IMR-90 (cell line): ENCODE measurements at regions not wholly inside any gene's neighbourhood (a gene's known extent, or its start where the extent isn't known, plus 50 kb on each side); places are given as distances from the start of the nearest gene placed in this dataset.

Experiments used
- ATAC-seq: fragments of 200-7000 bp; cut with Tn5 transposase; 2 replicates; pipeline ENCODE4 v1.9.1; 2020; ENCODE audit warnings: low read depth, mild to moderate bottlenecking, moderate library complexity
- BruUV-seq: library from RNA; stranded (reverse); fragments of 400-500 nt; replicated peaks from 2 replicates; lab custom pipeline; 2021; lab: Mats Ljungman, UMichigan
- CTCF ChIA-PET: fragments of 300-600 bp; formaldehyde crosslinking; extraction: SDS; loops from one replicate; lab custom pipeline; 2021; ENCODE audit warnings: antibody characterized with exemption; lab: Yijun Ruan, JAX
- POLR2A ChIA-PET: fragments of 300-600 bp; sonication (Branson Sonifier 250); formaldehyde crosslinking; loops from one replicate; lab custom pipeline; 2022; ENCODE audit warnings: antibody characterized with exemption; ENCODE audit not compliant: unreplicated experiment; lab: Charles Lee
- DNase-seq: peaks from one replicate; pipeline ENCODE4 v3.0.0; 2013
- H2AFZ ChIP-seq: replicated peaks from 2 replicates; pipeline ENCODE3; 2013; ENCODE audit warnings: low read length, mild to moderate bottlenecking; ENCODE audit not compliant: poor library complexity
- H2AK5ac ChIP-seq: 2 replicates; pipeline ENCODE4 v1.6.1; 2013; ENCODE audit warnings: low read depth, low read length, inconsistent platforms
- H2AK9ac ChIP-seq: replicated peaks from 2 replicates; pipeline ENCODE3; 2013; ENCODE audit warnings: mild to moderate bottlenecking, low read depth, low read length, moderate library complexity; ENCODE audit not compliant: poor library complexity
- H2BK120ac ChIP-seq: 2 replicates; pipeline ENCODE4 v1.6.1; 2013; ENCODE audit warnings: low read depth, low read length, inconsistent platforms
- H2BK15ac ChIP-seq: 3 replicates; pipeline ENCODE4 v1.6.1; 2013; ENCODE audit warnings: low read depth, low read length, inconsistent platforms
- H2BK20ac ChIP-seq: 2 replicates; pipeline ENCODE4 v1.6.1; 2013; ENCODE audit warnings: low read depth, mild to moderate bottlenecking, inconsistent platforms, low read length, moderate library complexity
- H2BK5ac ChIP-seq: 2 replicates; pipeline ENCODE4 v1.6.1; 2013; ENCODE audit warnings: mild to moderate bottlenecking, low read depth, low read length, inconsistent platforms; ENCODE audit not compliant: poor library complexity, severe bottlenecking
- H3K14ac ChIP-seq: replicated peaks from 2 replicates; pipeline ENCODE4 v1.6.1; 2013; ENCODE audit warnings: low read depth, low read length, inconsistent platforms
- H3K18ac ChIP-seq: 2 replicates; pipeline ENCODE4 v1.6.1; 2013; ENCODE audit warnings: low read depth, low read length, control low read depth
- H3K23ac ChIP-seq: 2 replicates; pipeline ENCODE4 v1.6.1; 2013; ENCODE audit warnings: low read depth, low read length, inconsistent platforms
- H3K27ac ChIP-seq: 2 replicates; pipeline ENCODE4 v1.5.1; 2013; ENCODE audit warnings: mild to moderate bottlenecking, control low read depth, low read length; ENCODE audit not compliant: insufficient read depth
- H3K27me3 ChIP-seq: 2 replicates; pipeline ENCODE4 v1.6.1; 2013; ENCODE audit warnings: low read length; ENCODE audit not compliant: control insufficient read depth, insufficient read depth
- H3K36me3 ChIP-seq: 2 replicates; pipeline ENCODE4 v1.6.1; 2013; ENCODE audit warnings: low read length, mixed read lengths; ENCODE audit not compliant: control insufficient read depth, insufficient read depth
- H3K4ac ChIP-seq: 2 replicates; pipeline ENCODE4 v1.6.1; 2013; ENCODE audit warnings: low read depth, low read length, inconsistent platforms
- H3K4me1 ChIP-seq: 2 replicates; pipeline ENCODE4 v1.6.1; 2013; ENCODE audit warnings: low read length, mixed read lengths; ENCODE audit not compliant: control insufficient read depth, insufficient read depth
- H3K4me2 ChIP-seq: 2 replicates; pipeline ENCODE4 v1.6.1; 2013; ENCODE audit warnings: low read depth, mild to moderate bottlenecking, control low read depth, low read length, moderate library complexity
- H3K4me3 ChIP-seq: 2 replicates; pipeline ENCODE4 v1.5.1; 2013; ENCODE audit warnings: low read depth, mild to moderate bottlenecking, control low read depth, low read length, moderate library complexity; ENCODE audit not compliant: insufficient read depth
- H3K56ac ChIP-seq: 2 replicates; pipeline ENCODE4 v1.6.1; 2013; ENCODE audit warnings: low read length, inconsistent platforms; ENCODE audit not compliant: insufficient read depth; ENCODE audit errors: extremely low read depth
- H3K79me1 ChIP-seq, 2 experiments: 2 replicates each; pipeline ENCODE4 v1.6.1; 2013; ENCODE audit warnings: low read length in 2 of 2, inconsistent platforms in 1 of 2, low read depth in 1 of 2
- H3K9ac ChIP-seq: 2 replicates; pipeline ENCODE4 v1.6.1; 2013; ENCODE audit warnings: low read depth, low read length, control low read depth
- H3K9me1 ChIP-seq: 2 replicates; pipeline ENCODE4 v1.6.1; 2013; ENCODE audit warnings: low read length, inconsistent platforms; ENCODE audit not compliant: insufficient read depth
- H3K9me3 ChIP-seq: 2 replicates; pipeline ENCODE4 v1.6.1; 2013; ENCODE audit warnings: low read length; ENCODE audit not compliant: control insufficient read depth, insufficient read depth
- H4K20me1 ChIP-seq: 2 replicates; pipeline ENCODE4 v1.6.1; 2013; ENCODE audit warnings: low read length, inconsistent platforms; ENCODE audit not compliant: insufficient read depth
- H4K5ac ChIP-seq: 2 replicates; pipeline ENCODE4 v1.6.1; 2013; ENCODE audit warnings: mild to moderate bottlenecking, low read depth, low read length, control low read depth
- H4K8ac ChIP-seq, 2 experiments: 2 replicates each; pipeline ENCODE4 v1.6.1; 2013; ENCODE audit warnings: low read depth in 2 of 2, low read length in 2 of 2, control low read depth in 1 of 2, inconsistent platforms in 1 of 2
- H4K91ac ChIP-seq: 2 replicates; pipeline ENCODE4 v1.6.1; 2013; ENCODE audit warnings: low read depth, low read length, inconsistent platforms; ENCODE audit not compliant: insufficient read depth
- BHLHE40 ChIP-seq: fragments of 150-350 bp; IDR thresholded peaks from 2 replicates; pipeline ENCODE4 v1.6.1; 2016; ENCODE audit warnings: mild to moderate bottlenecking, low read depth, low read length
- CEBPB ChIP-seq: IDR thresholded peaks from 2 replicates; pipeline ENCODE4 v1.6.1; 2012; ENCODE audit warnings: low read depth, low read length, improper control_type of control experiment
- CHD1 ChIP-seq: IDR thresholded peaks from 2 replicates; pipeline ENCODE4 v1.6.1; 2012; ENCODE audit warnings: low read depth, low read length, improper control_type of control experiment
- CTCF ChIP-seq: conservative IDR thresholded peaks from 2 replicates; pipeline ENCODE4 v1.5.1; 2012; ENCODE audit warnings: mild to moderate bottlenecking, low read depth, low read length, improper control_type of control experiment
- ELK1 ChIP-seq: fragments of 150-350 bp; IDR thresholded peaks from 2 replicates; pipeline ENCODE4 v1.6.1; 2016; ENCODE audit warnings: low read depth, mild to moderate bottlenecking, low read length, moderate library complexity, borderline replicate concordance
- FOS ChIP-seq: fragments of 150-350 bp; IDR thresholded peaks from 2 replicates; pipeline ENCODE4 v1.6.1; 2016; ENCODE audit warnings: low read depth, low read length
- MAFK ChIP-seq: IDR thresholded peaks from 2 replicates; pipeline ENCODE4 v1.6.1; 2012; ENCODE audit warnings: low read depth, low read length, improper control_type of control experiment
- MAZ ChIP-seq: IDR thresholded peaks from 2 replicates; pipeline ENCODE4 v1.6.1; 2012; ENCODE audit warnings: low read depth, mild to moderate bottlenecking, low read length, improper control_type of control experiment, moderate library complexity, borderline replicate concordance
- MXI1 ChIP-seq: IDR thresholded peaks from 2 replicates; pipeline ENCODE4 v1.6.1; 2012; ENCODE audit warnings: low read depth, mild to moderate bottlenecking, low read length, moderate library complexity, borderline replicate concordance
- NFE2L2 ChIP-seq: fragments of 150-350 bp; IDR thresholded peaks from 2 replicates; pipeline ENCODE4 v1.6.1; 2016; ENCODE audit warnings: low read depth, mild to moderate bottlenecking, low read length
- POLR2A ChIP-seq: IDR thresholded peaks from 2 replicates; pipeline ENCODE4 v1.6.1; 2012; ENCODE audit warnings: mild to moderate bottlenecking, low read depth, low read length
- RAD21 ChIP-seq: IDR thresholded peaks from 2 replicates; pipeline ENCODE4 v1.6.1; 2012; ENCODE audit warnings: low read length, improper control_type of control experiment
- RCOR1 ChIP-seq: IDR thresholded peaks from 2 replicates; pipeline ENCODE4 v1.6.1; 2012; ENCODE audit warnings: mild to moderate bottlenecking, low read length, improper control_type of control experiment; ENCODE audit not compliant: insufficient replicate concordance
- RFX5 ChIP-seq: IDR thresholded peaks from 2 replicates; pipeline ENCODE4 v1.8.0; 2012; ENCODE audit warnings: low read depth, mild to moderate bottlenecking, low read length, moderate library complexity
- SMC3 ChIP-seq: fragments of 150-350 bp; IDR thresholded peaks from 2 replicates; pipeline ENCODE4 v1.6.1; 2016; ENCODE audit warnings: low read depth, mild to moderate bottlenecking, antibody characterized with exemption, low read length, moderate library complexity
- USF2 ChIP-seq: fragments of 150-350 bp; IDR thresholded peaks from 2 replicates; pipeline ENCODE4 v1.6.1; 2017; ENCODE audit warnings: mild to moderate bottlenecking, antibody characterized with exemption, low read length, low read depth
- WGBS, 2 experiments: methylation state at CpG; one replicate each; pipeline versions ENCODE4 v1.1.5 to v1.1.7; 2013; ENCODE audit warnings: missing lambda C conversion rate in 2 of 2; ENCODE audit not compliant: insufficient read length in 1 of 2; ENCODE audit errors: extremely low coverage in 2 of 2; 5-methylcytosine and 5-hydroxymethylcytosine counted together
- dilution Hi-C: fragments of 300-500 bp; cut with HindIII; formaldehyde crosslinking; loops from one replicate; pipeline ENCODE4 v1.14.3; 2018; ENCODE audit warnings: low sequenced_read_pairs; ENCODE audit not compliant: unreplicated experiment
- in situ Hi-C: fragments of 300-500 bp; cut with MboI; formaldehyde crosslinking; loops from 3 replicates; pipeline ENCODE4 v1.14.3; 2019; ENCODE audit warnings: low sequenced_read_pairs, inconsistent platforms, mixed read lengths
- intact Hi-C: fragments of 100-400 bp; cut with micrococcal nuclease; formaldehyde crosslinking; loops from 2 replicates; pipeline ENCODE4 v1.10.0; 2022

GRCh38 chrX:115392871-115393270 lies 103.4 kb downstream of the LUZP4 start:
- in situ Hi-C loops (no loop called here), dilution Hi-C loops (no loop called here), intact Hi-C loops (no loop called here)
- Histone ChIP-seq H2AFZ (no peak overlapping the region), H3K36me3 (no peaks in the 10 kb centered on the region), H3K14ac (no peak overlapping the region), H3K4me3 (no peak overlapping the region), H3K18ac (no peak overlapping the region), H2BK15ac (no peak overlapping the region), H4K91ac (no peak overlapping the region), H4K20me1 (no peaks in the 10 kb centered on the region), H2AK9ac (no peak overlapping the region), H3K9me3 (no peaks in the 10 kb centered on the region), H2AK5ac (no peak overlapping the region), H3K23ac (no peak overlapping the region), H2BK5ac (no peak overlapping the region), H3K27me3 (0 out of 2 replicates have a peak, but pooled peaks cover 1% of the 10 kb centered on the region), H2BK20ac (no peak overlapping the region), H4K8ac (no peak overlapping the region), H3K79me1 (no peaks in the 10 kb centered on the region), H3K27ac (no peak overlapping the region), H3K56ac (no peak overlapping the region), H4K5ac (no peak overlapping the region), H3K4me1 (no peaks in the 10 kb centered on the region; the same call in 1 of the 2 replicates), H3K4ac (no peak overlapping the region), H2BK120ac (no peak overlapping the region), H3K9ac (no peak overlapping the region), H3K4me2 (no peak overlapping the region), H3K9me1 (no peaks in the 10 kb centered on the region)
- DNase-seq, result no peak
- CTCF ChIA-PET, result no interaction called here
- BruUV-seq, result no TSS peak
- TF ChIP-seq POLR2A, result no peak
- no peak for TF ChIP-seq RCOR1
- no peak for TF ChIP-seq CHD1
- no peak for TF ChIP-seq CEBPB
- TF ChIP-seq RAD21, result no peak
- TF ChIP-seq ELK1, result no peak
- TF ChIP-seq MAFK, result no peak
- TF ChIP-seq SMC3, result no peak
- TF ChIP-seq MXI1, result no peak
- no peak for TF ChIP-seq MAZ
- TF ChIP-seq CTCF, result no peak
- TF ChIP-seq BHLHE40, result no peak
- no peak for TF ChIP-seq FOS
- no peak for TF ChIP-seq RFX5
- TF ChIP-seq NFE2L2, result no peak
- no peak for TF ChIP-seq USF2
- POLR2A ChIA-PET, result no interaction called here
- 67% methylated on average over 1 of the region's 1 CpG; no CpG with 5 or more reads in 1 of the 2 experiments for WGBS, 2 experiments
- ATAC-seq, result no peak
